ENCODE measurements at regions not wholly inside any gene's neighbourhood (a gene's known extent, or its start where the extent isn't known, plus 50 kb on each side); places are given as distances from the start of the nearest gene placed in this dataset.
A peak's percentile ranks its signal among the peaks of the same experiment; 100 is the strongest.

DNA sequence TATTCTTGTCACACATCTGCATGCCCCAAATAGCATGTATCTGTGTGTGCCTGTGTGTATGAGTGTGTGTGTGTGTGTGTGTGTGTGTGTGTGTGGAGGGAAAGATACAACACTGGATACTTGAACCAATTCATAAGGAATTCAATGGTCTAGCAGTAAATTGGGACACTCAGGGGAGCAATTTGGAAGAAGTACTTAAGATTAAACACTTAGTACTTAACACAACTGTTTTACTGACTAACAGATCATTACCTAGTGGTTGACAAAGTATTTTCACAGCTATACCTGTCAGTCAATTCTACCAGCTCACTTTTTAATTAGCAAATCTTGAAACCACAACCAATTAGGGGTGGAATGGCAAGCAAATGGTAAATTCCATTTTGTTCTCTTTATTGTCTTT lies 1024.1 kb downstream of the TMEM182 start:
- no peak for TF ChIP-seq CTCF (conservative IDR thresholded peaks at IDR 0.05; ENCODE audit: low read depth, low read length)
- no peak overlapping the region for H3K4me3 ChIP-seq (ENCODE audit: low read length)
- no peak for DNase-seq (ENCODE audit: low read depth)

DNA sequence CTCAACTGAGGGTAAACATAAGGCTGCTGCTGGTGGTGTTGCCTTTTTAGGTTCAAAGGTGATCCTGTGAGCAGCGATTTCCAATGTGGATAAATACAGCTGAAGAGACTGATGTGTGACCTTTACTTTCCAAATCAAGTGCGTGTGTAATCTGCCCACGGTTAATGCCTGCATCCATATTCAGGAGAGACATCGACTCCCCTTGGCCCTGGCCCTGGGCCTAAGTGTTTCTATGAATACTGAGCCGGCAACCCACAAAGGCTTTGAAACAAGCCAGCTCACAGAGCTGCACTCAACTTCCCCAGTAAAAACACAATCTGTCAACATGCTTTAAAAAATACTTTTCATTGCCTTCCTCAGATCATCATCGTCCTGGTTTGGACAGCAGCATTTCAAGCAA lies 1026.6 kb downstream of the TMEM182 start:
- no peak for TF ChIP-seq CTCF (conservative IDR thresholded peaks at IDR 0.05; ENCODE audit: low read depth, low read length)
- no peak for DNase-seq (ENCODE audit: low read depth)
- H3K4me3 ChIP-seq (ENCODE audit: low read length): no peak overlapping the region

DNA sequence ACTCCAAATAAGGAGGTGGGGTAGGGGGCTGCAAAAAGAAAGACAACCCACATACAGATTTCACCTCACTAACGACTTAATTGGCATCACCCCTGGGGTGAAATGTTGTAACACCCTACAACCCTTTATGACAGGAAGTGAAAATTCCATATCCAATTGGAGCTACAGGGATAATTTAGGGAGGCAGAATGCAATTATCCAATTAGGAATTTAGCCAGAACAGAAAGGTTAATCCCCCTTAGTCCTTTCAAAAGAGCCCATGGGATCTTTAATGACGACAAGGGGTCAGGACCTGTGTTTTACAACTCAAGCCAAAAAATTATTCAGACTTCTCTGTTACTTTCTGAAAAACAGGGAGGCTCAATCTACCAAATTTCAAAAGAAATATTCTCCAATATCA lies 1027.1 kb downstream of the TMEM182 start:
- peak; percentile 75 for DNase-seq (ENCODE audit: low read depth)
- H3K4me3 ChIP-seq (ENCODE audit: low read length): no peak overlapping the region
- TF ChIP-seq CTCF (conservative IDR thresholded peaks at IDR 0.05; ENCODE audit: low read depth, low read length): no peak

- no peak overlapping the region for H3K4me3 ChIP-seq (ENCODE audit: low read length)
- DNase-seq (ENCODE audit: low read depth): peak; percentile 89
- no peak for TF ChIP-seq CTCF (conservative IDR thresholded peaks at IDR 0.05; ENCODE audit: low read depth, low read length)
Measured at GRCh38 chr2:103789381-103790095, 1027.7 kb downstream of the TMEM182 start.

DNA sequence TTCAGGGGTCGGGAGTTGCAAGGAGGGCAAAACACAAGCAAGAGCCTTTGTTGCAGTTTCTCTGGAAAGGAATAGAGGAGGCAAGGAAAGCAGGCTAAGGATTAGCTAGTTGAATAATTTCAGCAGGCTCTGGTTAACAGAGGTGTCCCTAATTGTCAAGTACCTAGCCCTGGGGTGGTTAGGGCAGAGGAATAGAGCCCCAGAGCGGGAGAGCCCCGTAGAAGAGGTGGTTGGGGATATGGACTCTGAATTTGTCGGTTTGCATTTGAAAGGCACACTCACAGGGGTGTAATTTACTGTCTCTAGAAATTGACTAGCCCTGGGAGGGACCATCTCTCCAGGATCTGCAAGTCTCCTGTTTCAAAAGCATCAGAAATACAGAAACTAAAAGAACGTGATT lies 1030.2 kb downstream of the TMEM182 start:
- no peak for TF ChIP-seq CTCF (conservative IDR thresholded peaks at IDR 0.05; ENCODE audit: low read depth, low read length)
- DNase-seq (ENCODE audit: low read depth): no peak
- H3K4me3 ChIP-seq (ENCODE audit: low read length): no peak overlapping the region

GRCh38 chr2:103798291-103798690 lies 1036.5 kb downstream of the TMEM182 start:
- no peak for DNase-seq (ENCODE audit: low read depth)
- H3K4me3 ChIP-seq (ENCODE audit: low read length): no peak overlapping the region
- no peak for TF ChIP-seq CTCF (conservative IDR thresholded peaks at IDR 0.05; ENCODE audit: low read depth, low read length)

GRCh38 chr2:103804013-103804412 lies 1042.2 kb downstream of the TMEM182 start:
- no peak for DNase-seq (ENCODE audit: low read depth)
- TF ChIP-seq CTCF (conservative IDR thresholded peaks at IDR 0.05; ENCODE audit: low read depth, low read length): no peak
- no peak overlapping the region for H3K4me3 ChIP-seq (ENCODE audit: low read length)
